ENCODE measurements at regions not wholly inside any gene's neighbourhood (a gene's known extent, or its start where the extent isn't known, plus 50 kb on each side); places are given as distances from the start of the nearest gene placed in this dataset.

DNA sequence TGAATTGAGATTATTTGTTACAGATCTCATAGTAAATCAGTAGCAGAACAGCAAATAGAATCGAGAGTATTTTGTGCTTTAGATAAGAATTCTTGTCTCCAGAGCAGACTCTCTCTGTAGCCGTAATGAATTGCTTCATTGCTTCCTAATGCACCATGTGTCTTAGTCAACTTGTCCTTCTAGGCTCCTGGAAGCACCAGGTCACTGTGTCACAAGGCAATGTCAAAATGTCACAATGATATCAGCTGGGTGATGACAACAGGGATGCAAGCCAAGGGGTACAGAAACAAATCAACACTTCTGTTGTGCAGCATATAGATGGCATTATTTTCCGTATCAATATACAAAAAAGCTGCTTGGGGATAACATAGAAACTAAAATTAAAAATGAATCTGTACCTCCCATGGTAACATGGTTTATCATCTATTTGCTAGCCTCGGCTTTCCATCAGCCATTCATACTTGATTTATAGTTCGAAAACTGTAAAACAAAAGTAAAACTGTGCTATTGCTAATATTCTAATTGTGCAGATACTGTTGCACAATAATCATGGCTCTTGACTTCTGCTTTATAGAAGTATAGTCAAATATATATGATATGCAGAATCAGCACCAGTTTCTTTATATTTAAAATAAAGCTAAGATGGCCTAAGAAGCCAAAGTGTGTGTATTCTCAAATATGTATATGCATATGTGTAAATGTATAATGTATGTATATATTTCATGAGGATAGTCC lies 435.9 kb upstream of the TLE4 start:
- TF ChIP-seq TARDBP (IDR thresholded peaks at IDR 0.05) (no peak), LEF1 (IDR thresholded peaks at IDR 0.05; ENCODE audit: borderline replicate concordance) (no peak), CTBP1 (IDR thresholded peaks at IDR 0.05; ENCODE audit: borderline replicate concordance) (no peak), ARNT (IDR thresholded peaks at IDR 0.05) (no peak), SP1 (IDR thresholded peaks at IDR 0.05) (no peak), ZNF384 (IDR thresholded peaks at IDR 0.05) (no peak), FOXA1 (IDR thresholded peaks at IDR 0.05) (no peak), ELF4 (IDR thresholded peaks at IDR 0.05) (no peak), L3MBTL2 (conservative IDR thresholded peaks at IDR 0.05) (no peak), NFRKB (IDR thresholded peaks at IDR 0.05) (no peak), BHLHE40 (IDR thresholded peaks at IDR 0.05; ENCODE audit: borderline replicate concordance) (no peak), FOXM1 (IDR thresholded peaks at IDR 0.05; ENCODE audit: borderline replicate concordance) (no peak)
- TF ChIP-seq, protein P1, sequence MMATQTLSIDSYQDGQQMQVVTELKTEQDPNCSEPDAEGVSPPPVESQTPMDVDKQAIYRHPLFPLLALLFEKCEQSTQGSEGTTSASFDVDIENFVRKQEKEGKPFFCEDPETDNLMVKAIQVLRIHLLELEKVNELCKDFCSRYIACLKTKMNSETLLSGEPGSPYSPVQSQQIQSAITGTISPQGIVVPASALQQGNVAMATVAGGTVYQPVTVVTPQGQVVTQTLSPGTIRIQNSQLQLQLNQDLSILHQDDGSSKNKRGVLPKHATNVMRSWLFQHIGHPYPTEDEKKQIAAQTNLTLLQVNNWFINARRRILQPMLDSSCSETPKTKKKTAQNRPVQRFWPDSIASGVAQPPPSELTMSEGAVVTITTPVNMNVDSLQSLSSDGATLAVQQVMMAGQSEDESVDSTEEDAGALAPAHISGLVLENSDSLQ (IDR thresholded peaks at IDR 0.05), result no peak
- ChIA-PET CTCF (interaction anchor here (2.0 kb wide), 1 partner anchor 119 kb away, joined by 9 read pairs; no protein-coding TSS in a partner anchor), POLR2A (no interaction called here)
- no peak for DNase-seq (ENCODE audit: extremely low spot score)

GRCh38 chr9:79140751-79141150 lies 431.0 kb upstream of the TLE4 start:
- DNase-seq (ENCODE audit: extremely low spot score), result no peak
- CTCF ChIA-PET, result no interaction called here
- POLR2A ChIA-PET, result no interaction called here
- TF ChIP-seq CTBP1 (IDR thresholded peaks at IDR 0.05; ENCODE audit: borderline replicate concordance), result no peak
- no peak for TF ChIP-seq NFRKB (IDR thresholded peaks at IDR 0.05)
- TF ChIP-seq SUZ12 (IDR thresholded peaks at IDR 0.05), result no peak
- TF ChIP-seq, protein P1 (IDR thresholded peaks at IDR 0.05), result no peak
- no peak for TF ChIP-seq L3MBTL2 (conservative IDR thresholded peaks at IDR 0.05)
- TF ChIP-seq ARNT (IDR thresholded peaks at IDR 0.05), result no peak
- TF ChIP-seq SP1 (IDR thresholded peaks at IDR 0.05), result no peak
- no peak for TF ChIP-seq FOXA1 (IDR thresholded peaks at IDR 0.05)
- no peak for TF ChIP-seq LEF1 (IDR thresholded peaks at IDR 0.05; ENCODE audit: borderline replicate concordance)
- no peak for TF ChIP-seq ZNF384 (IDR thresholded peaks at IDR 0.05)
- no peak for TF ChIP-seq HDGF (IDR thresholded peaks at IDR 0.05; ENCODE audit: borderline replicate concordance)
- TF ChIP-seq TARDBP (IDR thresholded peaks at IDR 0.05), result no peak
- no peak for TF ChIP-seq FOXK2 (IDR thresholded peaks at IDR 0.05)
- no peak for TF ChIP-seq FOXM1 (IDR thresholded peaks at IDR 0.05; ENCODE audit: borderline replicate concordance)
- no peak for TF ChIP-seq BHLHE40 (IDR thresholded peaks at IDR 0.05; ENCODE audit: borderline replicate concordance)
- no peak for TF ChIP-seq ELF4 (IDR thresholded peaks at IDR 0.05)

GRCh38 chr9:79143211-79143610 lies 428.6 kb upstream of the TLE4 start:
- no peak for DNase-seq (ENCODE audit: extremely low spot score)
- ChIA-PET POLR2A (no interaction called here), CTCF (no interaction called here)
- TF ChIP-seq HDGF (IDR thresholded peaks at IDR 0.05; ENCODE audit: borderline replicate concordance), result no peak

- ChIA-PET CTCF (no interaction called here), POLR2A (no interaction called here)
- no peak for TF ChIP-seq L3MBTL2 (conservative IDR thresholded peaks at IDR 0.05)
- no peak for DNase-seq (ENCODE audit: extremely low spot score)
Observed at GRCh38 chr9:79145442-79145841, 426.3 kb upstream of the TLE4 start.

GRCh38 chr9:79149585-79149984 lies 422.2 kb upstream of the TLE4 start:
- TF ChIP-seq L3MBTL2 (conservative IDR thresholded peaks at IDR 0.05) (no peak), LEF1 (IDR thresholded peaks at IDR 0.05; ENCODE audit: borderline replicate concordance) (no peak), FOXK2 (IDR thresholded peaks at IDR 0.05) (no peak), SUZ12 (IDR thresholded peaks at IDR 0.05) (no peak), ARNT (IDR thresholded peaks at IDR 0.05) (no peak), FOXA1 (IDR thresholded peaks at IDR 0.05) (no peak), FOXM1 (IDR thresholded peaks at IDR 0.05; ENCODE audit: borderline replicate concordance) (no peak), NFRKB (IDR thresholded peaks at IDR 0.05) (no peak), TARDBP (IDR thresholded peaks at IDR 0.05) (no peak), CTBP1 (IDR thresholded peaks at IDR 0.05; ENCODE audit: borderline replicate concordance) (no peak), SP1 (IDR thresholded peaks at IDR 0.05) (no peak), BHLHE40 (IDR thresholded peaks at IDR 0.05; ENCODE audit: borderline replicate concordance) (no peak), ZNF384 (IDR thresholded peaks at IDR 0.05) (no peak)
- TF ChIP-seq, protein P1 (IDR thresholded peaks at IDR 0.05), result no peak
- DNase-seq (ENCODE audit: extremely low spot score), result no peak
- ChIA-PET CTCF (no interaction called here), POLR2A (no interaction called here)

GRCh38 chr9:79151791-79152190 lies 420.0 kb upstream of the TLE4 start:
- no peak for DNase-seq (ENCODE audit: extremely low spot score)
- ChIA-PET CTCF (no interaction called here), POLR2A (no interaction called here)
- no peak for TF ChIP-seq BHLHE40 (IDR thresholded peaks at IDR 0.05; ENCODE audit: borderline replicate concordance)
- TF ChIP-seq TARDBP (IDR thresholded peaks at IDR 0.05), result no peak
- TF ChIP-seq LEF1 (IDR thresholded peaks at IDR 0.05; ENCODE audit: borderline replicate concordance), result no peak
- TF ChIP-seq ELF4 (IDR thresholded peaks at IDR 0.05), result no peak
- no peak for TF ChIP-seq L3MBTL2 (conservative IDR thresholded peaks at IDR 0.05)
- no peak for TF ChIP-seq FOXK2 (IDR thresholded peaks at IDR 0.05)
- TF ChIP-seq ZNF384 (IDR thresholded peaks at IDR 0.05), result no peak
- no peak for TF ChIP-seq SP1 (IDR thresholded peaks at IDR 0.05)

GRCh38 chr9:79152306-79152705 lies 419.5 kb upstream of the TLE4 start:
- no peak for DNase-seq (ENCODE audit: extremely low spot score)
- ChIA-PET POLR2A (no interaction called here), CTCF (no interaction called here)
- TF ChIP-seq LEF1 (IDR thresholded peaks at IDR 0.05; ENCODE audit: borderline replicate concordance), result no peak
- TF ChIP-seq TARDBP (IDR thresholded peaks at IDR 0.05), result no peak
- no peak for TF ChIP-seq ZNF384 (IDR thresholded peaks at IDR 0.05)
- TF ChIP-seq FOXM1 (IDR thresholded peaks at IDR 0.05; ENCODE audit: borderline replicate concordance), result no peak
- TF ChIP-seq SUZ12 (IDR thresholded peaks at IDR 0.05), result no peak
- no peak for TF ChIP-seq L3MBTL2 (conservative IDR thresholded peaks at IDR 0.05)
- no peak for TF ChIP-seq HDGF (IDR thresholded peaks at IDR 0.05; ENCODE audit: borderline replicate concordance)
- TF ChIP-seq ARNT (IDR thresholded peaks at IDR 0.05), result no peak
- no peak for TF ChIP-seq BHLHE40 (IDR thresholded peaks at IDR 0.05; ENCODE audit: borderline replicate concordance)
- no peak for TF ChIP-seq ELF4 (IDR thresholded peaks at IDR 0.05)
- TF ChIP-seq SP1 (IDR thresholded peaks at IDR 0.05), result no peak
- TF ChIP-seq FOXK2 (IDR thresholded peaks at IDR 0.05), result no peak
- no peak for TF ChIP-seq CTBP1 (IDR thresholded peaks at IDR 0.05; ENCODE audit: borderline replicate concordance)
